ENCODE measurements at regions not wholly inside any gene's neighbourhood (a gene's known extent, or its start where the extent isn't known, plus 50 kb on each side); places are given as distances from the start of the nearest gene placed in this dataset.

DNA sequence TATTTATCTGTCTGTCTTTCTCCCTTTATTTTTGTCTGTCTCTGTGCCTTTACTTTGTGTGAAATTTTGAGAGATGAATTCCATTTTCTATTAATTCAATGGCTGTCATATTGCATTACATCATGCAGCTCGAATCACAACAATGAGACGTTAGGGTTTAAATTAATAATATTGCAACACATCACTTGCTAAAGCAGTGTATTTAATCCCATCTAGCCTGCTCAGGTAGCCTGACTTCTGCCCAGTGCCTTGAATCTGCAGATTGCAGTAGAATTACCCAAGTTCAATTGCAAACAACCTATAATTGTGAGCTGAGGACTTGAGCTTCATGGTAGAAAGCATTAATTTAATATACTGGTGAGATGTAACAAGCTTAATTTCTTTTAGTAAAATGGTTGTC, 235.7 kb upstream of the TSHZ2 start:
- no TSS peak for BruUV-seq (replicated peaks)
- TF ChIP-seq POLR2AphosphoS5 (IDR thresholded peaks at IDR 0.05; ENCODE audit: low read depth, low read length): no peak
- TF ChIP-seq, protein P1, sequence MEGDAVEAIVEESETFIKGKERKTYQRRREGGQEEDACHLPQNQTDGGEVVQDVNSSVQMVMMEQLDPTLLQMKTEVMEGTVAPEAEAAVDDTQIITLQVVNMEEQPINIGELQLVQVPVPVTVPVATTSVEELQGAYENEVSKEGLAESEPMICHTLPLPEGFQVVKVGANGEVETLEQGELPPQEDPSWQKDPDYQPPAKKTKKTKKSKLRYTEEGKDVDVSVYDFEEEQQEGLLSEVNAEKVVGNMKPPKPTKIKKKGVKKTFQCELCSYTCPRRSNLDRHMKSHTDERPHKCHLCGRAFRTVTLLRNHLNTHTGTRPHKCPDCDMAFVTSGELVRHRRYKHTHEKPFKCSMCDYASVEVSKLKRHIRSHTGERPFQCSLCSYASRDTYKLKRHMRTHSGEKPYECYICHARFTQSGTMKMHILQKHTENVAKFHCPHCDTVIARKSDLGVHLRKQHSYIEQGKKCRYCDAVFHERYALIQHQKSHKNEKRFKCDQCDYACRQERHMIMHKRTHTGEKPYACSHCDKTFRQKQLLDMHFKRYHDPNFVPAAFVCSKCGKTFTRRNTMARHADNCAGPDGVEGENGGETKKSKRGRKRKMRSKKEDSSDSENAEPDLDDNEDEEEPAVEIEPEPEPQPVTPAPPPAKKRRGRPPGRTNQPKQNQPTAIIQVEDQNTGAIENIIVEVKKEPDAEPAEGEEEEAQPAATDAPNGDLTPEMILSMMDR (IDR thresholded peaks at IDR 0.05): no peak
- TF ChIP-seq, protein P2, sequence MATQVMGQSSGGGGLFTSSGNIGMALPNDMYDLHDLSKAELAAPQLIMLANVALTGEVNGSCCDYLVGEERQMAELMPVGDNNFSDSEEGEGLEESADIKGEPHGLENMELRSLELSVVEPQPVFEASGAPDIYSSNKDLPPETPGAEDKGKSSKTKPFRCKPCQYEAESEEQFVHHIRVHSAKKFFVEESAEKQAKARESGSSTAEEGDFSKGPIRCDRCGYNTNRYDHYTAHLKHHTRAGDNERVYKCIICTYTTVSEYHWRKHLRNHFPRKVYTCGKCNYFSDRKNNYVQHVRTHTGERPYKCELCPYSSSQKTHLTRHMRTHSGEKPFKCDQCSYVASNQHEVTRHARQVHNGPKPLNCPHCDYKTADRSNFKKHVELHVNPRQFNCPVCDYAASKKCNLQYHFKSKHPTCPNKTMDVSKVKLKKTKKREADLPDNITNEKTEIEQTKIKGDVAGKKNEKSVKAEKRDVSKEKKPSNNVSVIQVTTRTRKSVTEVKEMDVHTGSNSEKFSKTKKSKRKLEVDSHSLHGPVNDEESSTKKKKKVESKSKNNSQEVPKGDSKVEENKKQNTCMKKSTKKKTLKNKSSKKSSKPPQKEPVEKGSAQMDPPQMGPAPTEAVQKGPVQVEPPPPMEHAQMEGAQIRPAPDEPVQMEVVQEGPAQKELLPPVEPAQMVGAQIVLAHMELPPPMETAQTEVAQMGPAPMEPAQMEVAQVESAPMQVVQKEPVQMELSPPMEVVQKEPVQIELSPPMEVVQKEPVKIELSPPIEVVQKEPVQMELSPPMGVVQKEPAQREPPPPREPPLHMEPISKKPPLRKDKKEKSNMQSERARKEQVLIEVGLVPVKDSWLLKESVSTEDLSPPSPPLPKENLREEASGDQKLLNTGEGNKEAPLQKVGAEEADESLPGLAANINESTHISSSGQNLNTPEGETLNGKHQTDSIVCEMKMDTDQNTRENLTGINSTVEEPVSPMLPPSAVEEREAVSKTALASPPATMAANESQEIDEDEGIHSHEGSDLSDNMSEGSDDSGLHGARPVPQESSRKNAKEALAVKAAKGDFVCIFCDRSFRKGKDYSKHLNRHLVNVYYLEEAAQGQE (IDR thresholded peaks at IDR 0.05; ENCODE audit: insufficient read depth in 1 of 2, low read depth in 2 of 2, low read length in 1 of 2): no peak
- no peak for TF ChIP-seq TCF7L2 (IDR thresholded peaks at IDR 0.05; ENCODE audit: low read depth, low read length)
- no peak for TF ChIP-seq SIN3A (IDR thresholded peaks at IDR 0.05; ENCODE audit: borderline replicate concordance, insufficient read depth, low read depth, low read length)
- no peak overlapping the region for H3K27ac ChIP-seq (ENCODE audit: low read length)
- H3K4me3 ChIP-seq (ENCODE audit: low read depth in 2 of 2, low read length in 2 of 2): no peak overlapping the region
- intact Hi-C loops (cut with micrococcal nuclease; ENCODE audit: unreplicated experiment) (no loop called here), in situ Hi-C loops (cut with HindIII; ENCODE audit: low pct_unique_long_range_greater_than_20kb, low sequenced_read_pairs) (no loop called here)
- ATAC-seq (no peak), DNase-seq (ENCODE audit: low read depth, low spot score) (no peak)
- no peaks in the 10 kb centered on the region for H3K4me1 ChIP-seq (ENCODE audit: control insufficient read depth, insufficient read depth, low read length)
- ChIA-PET POLR2A (no interaction called here), CTCF (no interaction called here)
- H3K36me3 ChIP-seq (ENCODE audit: control insufficient read depth, insufficient read depth, low read length): no peaks in the 10 kb centered on the region
- H3K27me3 ChIP-seq (ENCODE audit: control insufficient read depth, insufficient read depth, low read length): no peaks in the 10 kb centered on the region
- H3K9me3 ChIP-seq (ENCODE audit: control insufficient read depth, insufficient read depth, low read depth, low read length): no peaks in the 10 kb centered on the region

DNA sequence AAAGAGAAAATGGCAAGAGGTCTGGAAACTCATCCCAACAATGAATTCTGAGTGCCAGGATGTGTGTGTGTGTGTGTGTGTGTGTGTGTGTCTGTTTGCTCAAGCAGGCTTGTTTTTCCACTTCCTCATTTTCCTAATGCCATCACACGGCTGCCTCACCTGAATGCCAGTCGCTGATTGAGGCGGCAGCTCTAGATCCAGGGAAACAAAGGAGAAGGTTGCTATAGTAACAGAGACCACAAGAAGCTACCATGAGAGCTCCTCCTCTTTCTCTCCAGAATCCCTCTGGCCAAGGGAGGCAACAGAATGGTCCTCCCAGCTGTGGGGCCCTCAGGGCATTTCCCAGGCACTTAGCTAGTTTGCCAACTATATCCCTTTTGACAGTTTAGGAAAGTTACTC, 241.1 kb upstream of the TSHZ2 start:
- intact Hi-C loops (cut with micrococcal nuclease; ENCODE audit: unreplicated experiment): no loop called here
- no peaks in the 10 kb centered on the region for H3K36me3 ChIP-seq (ENCODE audit: control insufficient read depth, insufficient read depth, low read length)
- no peak for ATAC-seq
- in situ Hi-C loops (cut with HindIII; ENCODE audit: low pct_unique_long_range_greater_than_20kb, low sequenced_read_pairs): no loop called here
- CTCF ChIA-PET: no interaction called here
- POLR2A ChIA-PET: interaction anchor here (0.6 kb wide), 1 partner anchor 50 kb away, joined by 5 read pairs; no protein-coding TSS in a partner anchor
- no TSS peak for BruUV-seq (replicated peaks)
- H3K27me3 ChIP-seq (ENCODE audit: control insufficient read depth, insufficient read depth, low read length): no peaks in the 10 kb centered on the region
- H3K9me3 ChIP-seq (ENCODE audit: control insufficient read depth, insufficient read depth, low read depth, low read length): no peaks in the 10 kb centered on the region
- H3K27ac ChIP-seq (ENCODE audit: low read length): no peak overlapping the region
- H3K4me3 ChIP-seq (ENCODE audit: low read depth in 2 of 2, low read length in 2 of 2): no peak overlapping the region
- no peak for TF ChIP-seq SIN3A (IDR thresholded peaks at IDR 0.05; ENCODE audit: borderline replicate concordance, insufficient read depth, low read depth, low read length)
- TF ChIP-seq, protein P1 (IDR thresholded peaks at IDR 0.05): no peak
- no peak for TF ChIP-seq TCF7L2 (IDR thresholded peaks at IDR 0.05; ENCODE audit: low read depth, low read length)
- TF ChIP-seq, protein P2 (IDR thresholded peaks at IDR 0.05; ENCODE audit: insufficient read depth in 1 of 2, low read depth in 2 of 2, low read length in 1 of 2): no peak
- TF ChIP-seq POLR2AphosphoS5 (IDR thresholded peaks at IDR 0.05; ENCODE audit: low read depth, low read length): no peak
- DNase-seq (ENCODE audit: low read depth, low spot score): no peak
- no peaks in the 10 kb centered on the region for H3K4me1 ChIP-seq (ENCODE audit: control insufficient read depth, insufficient read depth, low read length)
